Glutamatergic neuron (in vitro differentiated cells): ENCODE measurements at regions not wholly inside any gene's neighbourhood (a gene's known extent, or its start where the extent isn't known, plus 50 kb on each side); places are given as distances from the start of the nearest gene placed in this dataset.

ENCODE experiments used
- DNase-seq: peaks from one replicate; pipeline ENCODE4 v3.0.0; 2022
- H3K27ac Mint-ChIP-seq: one replicate; pipeline ENCODE4 v1.8.0; 2020; ENCODE audit warnings: mild to moderate bottlenecking, mixed read lengths, inconsistent platforms; ENCODE audit not compliant: unreplicated experiment
- H3K27me3 Mint-ChIP-seq: one replicate; pipeline ENCODE4 v1.8.0; 2020; ENCODE audit warnings: mild to moderate bottlenecking, moderate library complexity, mixed read lengths, inconsistent platforms; ENCODE audit not compliant: unreplicated experiment
- H3K36me3 Mint-ChIP-seq: one replicate; pipeline ENCODE4 v1.8.0; 2020; ENCODE audit warnings: mild to moderate bottlenecking, mixed read lengths, inconsistent platforms; ENCODE audit not compliant: unreplicated experiment
- H3K4me1 Mint-ChIP-seq: one replicate; pipeline ENCODE4 v1.8.0; 2020; ENCODE audit warnings: mild to moderate bottlenecking, low read depth, mixed read lengths, inconsistent platforms; ENCODE audit not compliant: unreplicated experiment
- H3K4me3 Mint-ChIP-seq: one replicate; pipeline ENCODE4 v1.8.0; 2020; ENCODE audit warnings: mild to moderate bottlenecking, mixed read lengths, inconsistent platforms; ENCODE audit not compliant: unreplicated experiment
- H3K9me3 Mint-ChIP-seq: one replicate; pipeline ENCODE4 v1.8.0; 2020; ENCODE audit warnings: mild to moderate bottlenecking, moderate library complexity, mixed read lengths, inconsistent platforms; ENCODE audit not compliant: unreplicated experiment
- CTCF ChIP-seq: fragments of 200-600 bp; sonication (generic); IDR thresholded peaks from one replicate; pipeline ENCODE4 v1.5.0; 2021; ENCODE audit not compliant: partially characterized antibody, unreplicated experiment

GRCh38 chr2:180559038-180559437 is 421.4 kb upstream of the UBE2E3 start:
- no peaks in the 10 kb centered on the region for H3K4me1 Mint-ChIP-seq
- H3K27ac Mint-ChIP-seq, result no peak overlapping the region
- H3K27me3 Mint-ChIP-seq, result no peaks in the 10 kb centered on the region
- no peak overlapping the region for H3K4me3 Mint-ChIP-seq
- no peak for TF ChIP-seq CTCF
- no peaks in the 10 kb centered on the region for H3K36me3 Mint-ChIP-seq
- DNase-seq, result no peak
- H3K9me3 Mint-ChIP-seq, result no peaks in the 10 kb centered on the region

GRCh38 chr2:180555391-180555965 is 424.9 kb upstream of the UBE2E3 start:
- DNase-seq, result no peak
- H3K9me3 Mint-ChIP-seq, result no peaks in the 10 kb centered on the region
- H3K36me3 Mint-ChIP-seq, result no peaks in the 10 kb centered on the region
- no peak overlapping the region for H3K27ac Mint-ChIP-seq
- no peak for TF ChIP-seq CTCF
- H3K4me3 Mint-ChIP-seq, result no peak overlapping the region
- H3K27me3 Mint-ChIP-seq, result no peaks in the 10 kb centered on the region
- no peaks in the 10 kb centered on the region for H3K4me1 Mint-ChIP-seq

GRCh38 chr2:180554330-180554729 is 426.1 kb upstream of the UBE2E3 start:
- TF ChIP-seq CTCF, result no peak
- no peak overlapping the region for H3K4me3 Mint-ChIP-seq
- no peaks in the 10 kb centered on the region for H3K9me3 Mint-ChIP-seq
- no peak overlapping the region for H3K27ac Mint-ChIP-seq
- no peaks in the 10 kb centered on the region for H3K27me3 Mint-ChIP-seq
- no peak for DNase-seq
- no peaks in the 10 kb centered on the region for H3K36me3 Mint-ChIP-seq
- H3K4me1 Mint-ChIP-seq, result no peaks in the 10 kb centered on the region

DNA sequence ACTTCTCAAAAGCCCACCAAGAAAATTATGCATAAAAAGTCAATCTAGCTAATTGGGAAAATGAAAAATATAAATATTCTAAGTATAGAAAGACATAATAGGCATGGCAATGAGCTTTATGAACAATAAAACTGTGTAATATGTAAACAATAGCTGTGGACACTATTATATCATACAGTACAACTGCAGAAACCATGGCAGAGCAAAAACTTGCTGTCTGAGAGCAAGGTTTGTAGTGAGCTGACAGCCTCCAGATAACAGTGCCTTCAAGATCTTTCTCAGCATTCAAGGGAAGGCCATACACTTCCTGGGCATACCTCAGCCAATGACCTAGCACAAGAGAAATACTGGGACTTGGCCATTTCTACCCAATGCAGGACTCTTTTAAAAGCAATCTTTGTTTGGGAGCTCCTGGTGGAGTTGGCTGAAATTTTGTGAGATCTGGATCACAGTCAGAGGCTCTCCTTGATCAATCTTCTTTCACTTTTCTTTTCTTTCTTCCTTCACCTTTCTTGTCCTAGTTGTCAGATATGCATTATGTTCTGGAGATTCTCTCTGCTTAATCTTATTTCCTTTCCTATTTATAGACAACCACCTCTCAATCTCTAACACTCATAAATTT is 427.2 kb upstream of the UBE2E3 start:
- TF ChIP-seq CTCF, result no peak
- H3K4me3 Mint-ChIP-seq, result no peak overlapping the region
- no peaks in the 10 kb centered on the region for H3K4me1 Mint-ChIP-seq
- no peaks in the 10 kb centered on the region for H3K9me3 Mint-ChIP-seq
- no peak for DNase-seq
- H3K36me3 Mint-ChIP-seq, result no peaks in the 10 kb centered on the region
- no peak overlapping the region for H3K27ac Mint-ChIP-seq
- H3K27me3 Mint-ChIP-seq, result no peaks in the 10 kb centered on the region

GRCh38 chr2:180542511-180542910 is 437.9 kb upstream of the UBE2E3 start:
- no peaks in the 10 kb centered on the region for H3K4me1 Mint-ChIP-seq
- no peaks in the 10 kb centered on the region for H3K9me3 Mint-ChIP-seq
- DNase-seq, result no peak
- TF ChIP-seq CTCF, result no peak
- no peak overlapping the region for H3K4me3 Mint-ChIP-seq
- no peaks in the 10 kb centered on the region for H3K36me3 Mint-ChIP-seq
- no peak overlapping the region for H3K27ac Mint-ChIP-seq
- no peaks in the 10 kb centered on the region for H3K27me3 Mint-ChIP-seq
